ENCODE measurements at regions not wholly inside any gene's neighbourhood (a gene's known extent, or its start where the extent isn't known, plus 50 kb on each side); places are given as distances from the start of the nearest gene placed in this dataset.

DNA sequence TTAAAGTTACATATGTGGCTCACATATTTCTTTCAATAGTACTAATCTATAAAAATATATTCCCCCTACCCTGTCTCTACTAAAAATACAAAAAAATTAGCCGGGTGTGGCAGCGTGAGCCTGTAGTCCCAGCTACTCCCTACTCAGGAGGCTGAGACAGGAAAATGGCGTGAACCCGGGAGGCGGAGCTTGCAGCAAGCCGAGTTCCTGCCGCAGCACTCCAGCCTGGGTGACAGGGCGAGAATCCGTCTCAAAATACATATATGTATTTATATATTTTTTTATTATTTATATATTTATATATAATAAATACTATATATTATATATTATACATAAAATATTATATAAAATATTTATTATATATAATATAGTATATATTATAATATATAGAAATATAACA is 69.7 kb upstream of the GRM3 start (continued):
- no peak for TF ChIP-seq RFX5 (IDR thresholded peaks at IDR 0.05; ENCODE audit: borderline replicate concordance, low read depth, low read length)
- no peak for TF ChIP-seq CREB1 (IDR thresholded peaks at IDR 0.05)
- TF ChIP-seq, protein P1, sequence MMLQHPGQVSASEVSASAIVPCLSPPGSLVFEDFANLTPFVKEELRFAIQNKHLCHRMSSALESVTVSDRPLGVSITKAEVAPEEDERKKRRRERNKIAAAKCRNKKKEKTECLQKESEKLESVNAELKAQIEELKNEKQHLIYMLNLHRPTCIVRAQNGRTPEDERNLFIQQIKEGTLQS (IDR thresholded peaks at IDR 0.05; ENCODE audit: insufficient read depth, low read depth, low read length) = no peak
- TF ChIP-seq TAF1 (IDR thresholded peaks at IDR 0.05; ENCODE audit: low read depth, low read length) = no peak

All from H1 (cell line).